ENCODE measurements at regions not wholly inside any gene's neighbourhood (a gene's known extent, or its start where the extent isn't known, plus 50 kb on each side); places are given as distances from the start of the nearest gene placed in this dataset.
A peak's percentile ranks its signal among the peaks of the same experiment; 100 is the strongest.

GRCh38 chr7:12133865-12134264, 77.2 kb upstream of the TMEM106B start:
- DNase-seq, result no peak

GRCh38 chr7:12136523-12136922, 74.6 kb upstream of the TMEM106B start:
- no peak for DNase-seq

DNA sequence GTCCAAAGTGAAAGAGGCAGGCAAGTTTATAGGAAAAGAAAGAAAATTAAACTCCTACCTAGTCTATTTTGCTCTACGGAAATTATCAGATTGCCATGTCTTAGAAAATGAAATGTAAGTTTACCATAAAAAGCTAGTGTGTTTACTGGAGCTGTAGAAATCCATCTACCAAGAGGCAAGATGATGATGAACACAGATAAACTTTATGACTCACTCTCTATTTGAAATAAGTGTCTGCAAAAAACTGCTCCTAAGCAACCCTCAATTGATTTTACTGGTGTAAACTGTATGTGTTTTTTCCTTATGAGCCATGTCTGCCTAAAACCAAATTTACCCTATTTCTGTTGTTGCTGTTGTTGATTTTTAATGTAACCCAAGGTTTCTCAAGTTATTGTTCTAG, 73.8 kb upstream of the TMEM106B start:
- peak; percentile 2 for DNase-seq

GRCh38 chr7:12138421-12138820, 72.7 kb upstream of the TMEM106B start:
- DNase-seq, result no peak

- DNase-seq, result no peak
Observed at GRCh38 chr7:12139416-12139815, 71.7 kb upstream of the TMEM106B start.

- DNase-seq, result no peak
Observed at GRCh38 chr7:12146813-12147212, 64.3 kb upstream of the TMEM106B start.

GRCh38 chr7:12152196-12152918, 58.7 kb upstream of the TMEM106B start:
- no peak for DNase-seq

DNA sequence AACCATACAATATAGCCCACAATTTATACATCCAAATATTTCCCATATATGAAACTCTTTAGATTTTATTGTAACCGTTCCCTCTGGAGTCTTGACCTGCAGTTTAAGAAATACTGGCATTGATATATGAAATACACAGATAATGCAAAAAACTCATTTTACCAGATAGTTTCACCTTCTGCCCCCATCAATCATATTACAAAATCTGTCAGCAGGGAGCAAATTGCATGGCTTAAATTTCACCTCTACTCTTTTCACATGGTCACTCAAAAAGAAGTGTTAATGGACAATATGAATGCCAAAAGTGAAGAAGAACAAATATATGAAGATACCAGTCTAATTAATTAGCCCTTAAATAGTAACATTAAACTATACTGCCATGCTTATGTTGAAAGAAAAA, 57.0 kb upstream of the TMEM106B start:
- no peak for DNase-seq

- no peak for DNase-seq
Observed at GRCh38 chr7:12157517-12157916, 53.6 kb upstream of the TMEM106B start.

DNA sequence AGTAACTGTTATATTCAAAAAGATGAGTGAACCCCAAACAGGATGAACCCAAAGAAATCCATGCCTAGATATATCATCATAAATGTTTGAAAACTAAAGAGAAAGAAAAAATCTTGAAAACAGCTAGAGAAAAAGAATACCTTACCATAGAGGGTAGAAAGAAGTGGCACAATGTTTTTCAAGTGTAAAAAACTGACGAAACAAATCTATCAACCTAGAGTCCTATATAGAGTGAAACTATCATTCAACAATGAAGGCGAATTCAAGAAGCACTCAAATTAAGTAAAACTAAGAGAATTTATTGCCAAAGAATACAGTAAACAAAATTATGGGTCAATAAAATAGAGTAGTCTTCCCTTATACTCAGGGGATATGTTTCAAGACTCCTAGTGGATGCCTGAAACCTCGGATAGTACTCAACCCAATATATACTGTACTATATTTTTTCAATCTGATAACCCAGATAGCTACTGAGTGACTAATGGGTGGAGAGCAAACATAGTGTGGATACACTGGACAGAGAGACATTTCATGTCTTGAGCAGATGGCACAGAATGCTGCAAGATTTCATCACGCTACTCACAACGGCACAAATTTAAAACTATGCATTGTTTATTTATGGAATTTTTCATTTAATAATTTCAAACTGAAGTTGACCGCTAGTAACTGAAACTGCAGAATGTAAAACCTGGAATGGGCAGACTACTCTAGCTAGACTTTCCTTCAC, 52.6 kb upstream of the TMEM106B start:
- no peak for DNase-seq

DNA sequence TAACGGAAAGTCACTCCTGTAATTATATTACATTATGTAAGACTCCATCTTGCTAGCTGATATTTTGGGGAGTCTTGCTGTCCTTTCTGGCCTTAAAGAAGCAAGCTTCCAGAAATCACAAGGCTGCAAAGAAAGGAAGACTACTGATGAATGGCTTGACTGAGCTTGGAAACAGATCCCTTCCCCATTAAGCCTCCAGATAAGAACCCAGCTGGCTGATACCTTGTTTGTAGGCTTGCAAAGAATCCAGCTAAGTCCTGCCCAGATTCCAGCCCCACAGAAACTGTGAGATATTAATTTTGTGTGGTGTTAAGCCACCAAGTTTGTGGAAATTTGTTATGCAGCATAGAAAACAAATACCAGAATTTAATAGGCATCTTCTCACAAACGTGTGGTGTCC, 49.9 kb upstream of the TMEM106B start:
- no peak for DNase-seq

Measured in CD4-positive, alpha-beta T cell treated with Interleukin-4 for 4 hours (primary cell).